Panc1 (cell line): ENCODE measurements at regions not wholly inside any gene's neighbourhood (a gene's known extent, or its start where the extent isn't known, plus 50 kb on each side); places are given as distances from the start of the nearest gene placed in this dataset.

Source experiments
- ATAC-seq: fragments of 200-7000 bp; cut with Tn5 transposase; 2 replicates; pipeline ENCODE4 v1.9.1; 2020; ENCODE audit warnings: mild to moderate bottlenecking, moderate library complexity
- BruUV-seq: library from RNA; stranded (reverse); fragments of 400-500 nt; replicated peaks from 2 replicates; lab custom pipeline; 2021; lab: Mats Ljungman, UMichigan
- CTCF ChIA-PET: fragments of 300-600 bp; sonication (Branson Sonifier 250); formaldehyde crosslinking; loops from one replicate; lab custom pipeline; 2022; ENCODE audit warnings: antibody characterized with exemption; lab: Charles Lee
- POLR2A ChIA-PET: fragments of 300-600 bp; sonication (Branson Sonifier 250); formaldehyde crosslinking; loops from one replicate; lab custom pipeline; 2022; ENCODE audit warnings: antibody characterized with exemption; lab: Charles Lee
- DNase-seq: peaks from one replicate; pipeline ENCODE4 v3.0.0-alpha.2; 2010; ENCODE audit warnings: low read depth, low spot score
- H3K27ac ChIP-seq: 2 replicates; pipeline ENCODE4 v1.5.1; 2011; ENCODE audit warnings: mild to moderate bottlenecking, low read length, inconsistent platforms
- H3K27me3 ChIP-seq: fragments of 200-500 bp; sonication (Bioruptor generic); 2 replicates; pipeline ENCODE4 v1.6.0; 2014; ENCODE audit warnings: low read length, inconsistent platforms; ENCODE audit not compliant: control insufficient read depth, insufficient read depth
- H3K36me3 ChIP-seq: fragments of 200-500 bp; sonication (Bioruptor generic); 2 replicates; pipeline ENCODE4 v1.5.1; 2014; ENCODE audit warnings: inconsistent platforms, mild to moderate bottlenecking, low read length, moderate library complexity; ENCODE audit not compliant: control insufficient read depth, insufficient read depth
- H3K4me1 ChIP-seq: 2 replicates; pipeline ENCODE4 v1.5.1; 2011; ENCODE audit warnings: inconsistent platforms, mild to moderate bottlenecking, low read length, moderate library complexity; ENCODE audit not compliant: control insufficient read depth, insufficient read depth
- H3K4me3 ChIP-seq, 2 experiments: 2 replicates each; pipeline ENCODE4 v1.5.1; 2011 to 2012; ENCODE audit warnings: low read depth in 2 of 2, low read length in 2 of 2, mild to moderate bottlenecking in 2 of 2, inconsistent platforms in 1 of 2, moderate library complexity in 1 of 2
- H3K9me3 ChIP-seq: fragments of 200-500 bp; sonication (Bioruptor generic); 2 replicates; pipeline ENCODE4 v1.5.1; 2014; ENCODE audit warnings: low read depth, mild to moderate bottlenecking, inconsistent platforms, low read length, moderate library complexity; ENCODE audit not compliant: control insufficient read depth, insufficient read depth
- CTCF ChIP-seq: fragments of 450-650 bp; IDR thresholded peaks from 2 replicates; pipeline ENCODE4 v1.5.1; 2017; ENCODE audit warnings: mild to moderate bottlenecking
- POLR2AphosphoS5 ChIP-seq: IDR thresholded peaks from 2 replicates; pipeline ENCODE4 v1.6.1; 2012; ENCODE audit warnings: mild to moderate bottlenecking, low read depth, low read length, moderate library complexity
- REST ChIP-seq, 2 experiments: IDR thresholded peaks; 2 replicates each; pipeline ENCODE4 v1.6.1; 2011 to 2012; ENCODE audit warnings: low read depth in 2 of 2, control low read depth in 1 of 2, low read length in 1 of 2, mild to moderate bottlenecking in 1 of 2, moderate library complexity in 1 of 2; ENCODE audit not compliant: insufficient read depth in 1 of 2
- SIN3A ChIP-seq: IDR thresholded peaks from 2 replicates; pipeline ENCODE4 v1.6.1; 2012; ENCODE audit warnings: low read depth, mild to moderate bottlenecking, low read length, moderate library complexity, borderline replicate concordance; ENCODE audit not compliant: insufficient read depth
- TCF7L2 ChIP-seq: IDR thresholded peaks from 2 replicates; pipeline ENCODE4 v1.6.1; 2011; ENCODE audit warnings: mild to moderate bottlenecking, low read depth, low read length, inconsistent platforms
- in situ Hi-C: cut with HindIII; loops from 2 replicates; pipeline ENCODE4 v1.10.0; 2016; ENCODE audit warnings: low sequenced_read_pairs, low pct_unique_long_range_greater_than_20kb
- intact Hi-C: fragments of 100-400 bp; cut with micrococcal nuclease; formaldehyde crosslinking; loops from one replicate; pipeline ENCODE4 v1.10.0; 2022; ENCODE audit not compliant: unreplicated experiment

GRCh38 chr2:19026261-19026660 is 332.2 kb downstream of the OSR1 start:
- no peak for ATAC-seq

GRCh38 chr2:19022334-19022733 is 336.1 kb downstream of the OSR1 start:
- no peaks in the 10 kb centered on the region for H3K36me3 ChIP-seq
- intact Hi-C loops (no loop called here), in situ Hi-C loops (no loop called here)
- BruUV-seq: no TSS peak
- no peaks in the 10 kb centered on the region for H3K9me3 ChIP-seq
- H3K4me3 ChIP-seq: no peak overlapping the region
- TF ChIP-seq TCF7L2 (no peak), REST (IDR thresholded peaks at IDR 0.05; ENCODE audit: insufficient read depth in 1 of 2, low read depth in 2 of 2, low read length in 1 of 2) (no peak), CTCF (no peak), SIN3A (no peak), POLR2AphosphoS5 (no peak)
- ATAC-seq (no peak), DNase-seq (no peak)
- CTCF ChIA-PET: no interaction called here
- no peaks in the 10 kb centered on the region for H3K4me1 ChIP-seq
- no peak overlapping the region for H3K27ac ChIP-seq
- POLR2A ChIA-PET: no interaction called here
- H3K27me3 ChIP-seq: no peaks in the 10 kb centered on the region

More at GRCh38 chr2:19026261-19026660, 332.2 kb downstream of the OSR1 start:
- no peaks in the 10 kb centered on the region for H3K27me3 ChIP-seq
- in situ Hi-C loops (no loop called here), intact Hi-C loops (no loop called here)
- ChIA-PET CTCF (no interaction called here), POLR2A (no interaction called here)
- TF ChIP-seq REST (IDR thresholded peaks at IDR 0.05; ENCODE audit: insufficient read depth in 1 of 2, low read depth in 2 of 2, low read length in 1 of 2) (no peak), TCF7L2 (no peak)
- DNase-seq: no peak
- no peaks in the 10 kb centered on the region for H3K36me3 ChIP-seq
- H3K4me3 ChIP-seq: no peak overlapping the region
- H3K4me1 ChIP-seq: no peaks in the 10 kb centered on the region
- no TSS peak for BruUV-seq
- no peak overlapping the region for H3K27ac ChIP-seq
- no peaks in the 10 kb centered on the region for H3K9me3 ChIP-seq
